ENCODE measurements at regions not wholly inside any gene's neighbourhood (a gene's known extent, or its start where the extent isn't known, plus 50 kb on each side); places are given as distances from the start of the nearest gene placed in this dataset.

GRCh38 chrX:103158317-103158621 lies 56.6 kb upstream of the BEX4 start:
- TF ChIP-seq CTCF (IDR thresholded peaks at IDR 0.05) (peak in 1 of 6 experiments; percentile 2), EP300 (IDR thresholded peaks at IDR 0.05) (no peak)
- Histone ChIP-seq H3K4me3 (no peak overlapping the region), H3K36me3 (no peaks in the 10 kb centered on the region), H3K27ac (no peak overlapping the region), H3K27me3 (no peaks in the 10 kb centered on the region), H3K9me3 (no peaks in the 10 kb centered on the region), H3K4me1 (no peaks in the 10 kb centered on the region)
- no peak for DNase-seq
- no peak for ATAC-seq (ENCODE audit: low FRiP score in 2 of 2)
- 30 to 33% methylated on average over 4 of the region's 4 CpGs for WGBS, 2 donors

GRCh38 chrX:103157496-103158316 lies 57.2 kb upstream of the BEX4 start:
- no peaks in the 10 kb centered on the region for H3K9me3 ChIP-seq
- WGBS, 2 donors, result 20 to 54% methylated on average over 2 of the region's 2 CpGs
- no peaks in the 10 kb centered on the region for H3K4me1 ChIP-seq
- no peak overlapping the region for H3K4me3 ChIP-seq
- no peak for ATAC-seq (ENCODE audit: low FRiP score in 2 of 2)
- TF ChIP-seq POLR2AphosphoS5 (IDR thresholded peaks at IDR 0.05) (no peak), CTCF (IDR thresholded peaks at IDR 0.05) (peak in 4 of 6 experiments; percentile 22 to 66 (median 56)), EP300 (IDR thresholded peaks at IDR 0.05) (no peak), POLR2A (IDR thresholded peaks at IDR 0.05) (no peak)
- DNase-seq, result no peak
- H3K27me3 ChIP-seq, result no peaks in the 10 kb centered on the region
- H3K36me3 ChIP-seq, result no peaks in the 10 kb centered on the region
- H3K27ac ChIP-seq, result no peak overlapping the region

- no peaks in the 10 kb centered on the region for H3K4me1 ChIP-seq
- H3K9me3 ChIP-seq, result no peaks in the 10 kb centered on the region
- H3K27ac ChIP-seq, result no peak overlapping the region
- ATAC-seq (ENCODE audit: low FRiP score in 2 of 2) (no peak), DNase-seq (no peak)
- H3K4me3 ChIP-seq, result no peak overlapping the region
- H3K27me3 ChIP-seq, result no peaks in the 10 kb centered on the region
- H3K36me3 ChIP-seq, result no peaks in the 10 kb centered on the region
- no peak for TF ChIP-seq CTCF (IDR thresholded peaks at IDR 0.05)
- no peak for TF ChIP-seq POLR2AphosphoS5 (IDR thresholded peaks at IDR 0.05)
- TF ChIP-seq POLR2A (IDR thresholded peaks at IDR 0.05), result no peak
- no peak for TF ChIP-seq EP300 (IDR thresholded peaks at IDR 0.05)
- 82 to 88% methylated on average over 1 of the region's 1 CpG for WGBS, 2 donors
Observed at GRCh38 chrX:103155201-103155600, 59.7 kb upstream of the BEX4 start.

- WGBS, 2 donors, result 83% methylated on average over 2 of the region's 2 CpGs
- Histone ChIP-seq H3K27me3 (no peaks in the 10 kb centered on the region), H3K27ac (no peak overlapping the region), H3K4me1 (no peaks in the 10 kb centered on the region), H3K9me3 (no peaks in the 10 kb centered on the region), H3K36me3 (no peaks in the 10 kb centered on the region), H3K4me3 (no peak overlapping the region)
- DNase-seq (no peak), ATAC-seq (ENCODE audit: low FRiP score in 2 of 2) (no peak)
- no peak for TF ChIP-seq POLR2A (IDR thresholded peaks at IDR 0.05)
- TF ChIP-seq EP300 (IDR thresholded peaks at IDR 0.05), result no peak
- no peak for TF ChIP-seq POLR2AphosphoS5 (IDR thresholded peaks at IDR 0.05)
- no peak for TF ChIP-seq CTCF (IDR thresholded peaks at IDR 0.05)
Observed at GRCh38 chrX:103153661-103154060, 60.7 kb upstream of the NXF3 start.

- no peak for ATAC-seq (ENCODE audit: low FRiP score in 2 of 2)
- WGBS, 2 donors, result 39 to 54% methylated on average over 3 of the region's 3 CpGs
- Histone ChIP-seq H3K4me1 (no peaks in the 10 kb centered on the region), H3K9me3 (no peaks in the 10 kb centered on the region), H3K27ac (no peak overlapping the region), H3K4me3 (no peak overlapping the region), H3K36me3 (no peaks in the 10 kb centered on the region), H3K27me3 (no peaks in the 10 kb centered on the region)
- no peak for DNase-seq
- no peak for TF ChIP-seq POLR2A (IDR thresholded peaks at IDR 0.05)
- no peak for TF ChIP-seq CTCF (IDR thresholded peaks at IDR 0.05)
- TF ChIP-seq EP300 (IDR thresholded peaks at IDR 0.05), result no peak
- no peak for TF ChIP-seq POLR2AphosphoS5 (IDR thresholded peaks at IDR 0.05)
Observed at GRCh38 chrX:103151799-103152198, 58.9 kb upstream of the NXF3 start.

Measured in upper lobe of left lung (tissue), 6 donors.